K562 (cell line): ENCODE measurements at regions not wholly inside any gene's neighbourhood (a gene's known extent, or its start where the extent isn't known, plus 50 kb on each side); places are given as distances from the start of the nearest gene placed in this dataset.

Source experiments
- C11orf30 ChIP-seq: fragments of 450-650 bp; IDR thresholded peaks from 2 replicates; pipeline ENCODE4 v1.6.1; 2016; ENCODE audit warnings: low read depth, mild to moderate bottlenecking
- MECOM ChIP-seq: fragments of 250-450 bp; sonication (Bioruptor Pico); IDR thresholded peaks from 2 replicates; pipeline ENCODE4 v1.8.0; 2022; ENCODE audit warnings: inconsistent platforms
- NFIC ChIP-seq: fragments of 450-650 bp; IDR thresholded peaks from 2 replicates; pipeline ENCODE4 v1.6.1; 2017; ENCODE audit warnings: mild to moderate bottlenecking, inconsistent platforms
- REST ChIP-seq, 2 experiments: fragments of 450-650 bp; formaldehyde crosslinking in 1 of 2; IDR thresholded peaks; 2 replicates each; pipeline versions ENCODE4 v1.4.0 to v1.6.1; 2014 to 2020; ENCODE audit warnings: mild to moderate bottlenecking in 2 of 2, borderline replicate concordance in 1 of 2, low read depth in 1 of 2
- RNF219 ChIP-seq: fragments of 250-450 bp; sonication (Bioruptor Pico); IDR thresholded peaks from 2 replicates; pipeline ENCODE4 v1.5.0; 2022; ENCODE audit warnings: mild to moderate bottlenecking
- RUNX1 ChIP-seq: sonication (generic); IDR thresholded peaks from 2 replicates; pipeline ENCODE4 v1.6.1; 2016; ENCODE audit warnings: antibody characterized with exemption, low read depth
- SAFB2 ChIP-seq: fragments of 200-400 bp; formaldehyde crosslinking; IDR thresholded peaks from 2 replicates; pipeline ENCODE4 v1.6.1; 2018; ENCODE audit warnings: borderline replicate concordance, low read length, low read depth, moderate library complexity; ENCODE audit not compliant: severe bottlenecking
- SAP30 ChIP-seq: fragments of 200-600 bp; sonication (generic); IDR thresholded peaks from 2 replicates; pipeline ENCODE4 v1.6.1; 2012; ENCODE audit warnings: borderline replicate concordance, low read depth, mild to moderate bottlenecking, moderate library complexity, low read length, control low read depth, inconsistent platforms; ENCODE audit not compliant: insufficient read depth, poor library complexity, severe bottlenecking
- TBP ChIP-seq: optimal IDR thresholded peaks from 2 replicates; pipeline ENCODE3; 2011; ENCODE audit warnings: low read depth, low read length, improper control_type of control experiment

GRCh38 chr1:37387854-37388253, 86.5 kb upstream of the ZC3H12A start (continued):
- TF ChIP-seq REST (IDR thresholded peaks at IDR 0.05; ENCODE audit: borderline replicate concordance) (no peak), REST (CRISPR knock-in tag; IDR thresholded peaks at IDR 0.05; ENCODE audit: low read depth) (no peak), SAFB2 (no peak), RNF219 (CRISPR knock-in tag) (no peak), MECOM (CRISPR knock-in tag) (no peak), RUNX1 (no peak), TBP (no peak), SAP30 (no peak), NFIC (no peak), C11orf30 (no peak)
